Progenitor cell of endocrine pancreas (in vitro differentiated cells): ENCODE measurements at regions not wholly inside any gene's neighbourhood (a gene's known extent, or its start where the extent isn't known, plus 50 kb on each side); places are given as distances from the start of the nearest gene placed in this dataset.
"Not testable (repeated sequence)": the region's sequence is repeated elsewhere in the genome, so short reads cannot be mapped to it uniquely, and the experiment has no call there.

Experiments used
- DNase-seq: peaks from one replicate; pipeline ENCODE4 v3.0.0; 2021; ENCODE audit warnings: low spot score; ENCODE audit not compliant: unreplicated experiment
- H3K27ac Mint-ChIP-seq: 2 replicates; pipeline ENCODE4 v1.8.0; 2021; ENCODE audit warnings: mild to moderate bottlenecking, moderate library complexity, mixed read lengths
- H3K27me3 Mint-ChIP-seq: 2 replicates; pipeline ENCODE4 v1.8.0; 2021; ENCODE audit warnings: mixed read lengths
- H3K36me3 Mint-ChIP-seq: 2 replicates; pipeline ENCODE4 v1.8.0; 2022; ENCODE audit warnings: mixed read lengths; ENCODE audit not compliant: insufficient read depth
- H3K4me1 Mint-ChIP-seq: 2 replicates; pipeline ENCODE4 v1.8.0; 2021; ENCODE audit warnings: low read depth, mixed read lengths
- H3K4me3 Mint-ChIP-seq: 2 replicates; pipeline ENCODE4 v1.8.0; 2021; ENCODE audit warnings: low read depth, mild to moderate bottlenecking, moderate library complexity, mixed read lengths
- H3K9me3 Mint-ChIP-seq: 2 replicates; pipeline ENCODE4 v1.8.0; 2021; ENCODE audit warnings: low read depth, mixed read lengths
- CTCF ChIP-seq: fragments of 200-600 bp; sonication (generic); IDR thresholded peaks from one replicate; pipeline ENCODE4 v1.5.0; 2021; ENCODE audit warnings: antibody characterized with exemption, mild to moderate bottlenecking; ENCODE audit not compliant: unreplicated experiment

GRCh38 chr18:39574897-39575296 lies 2009.3 kb upstream of the CELF4 start:
- TF ChIP-seq CTCF, result no peak
- no peak overlapping the region for H3K27ac Mint-ChIP-seq

GRCh38 chr18:39571511-39571910 lies 2005.9 kb upstream of the CELF4 start:
- no peaks in the 10 kb centered on the region for H3K9me3 Mint-ChIP-seq
- H3K27ac Mint-ChIP-seq, result no peak overlapping the region
- peaks cover 2% of the 10 kb centered on the region for H3K36me3 Mint-ChIP-seq
- H3K27me3 Mint-ChIP-seq, result no peaks in the 10 kb centered on the region
- H3K4me3 Mint-ChIP-seq, result no peak overlapping the region
- peak; percentile 58 for TF ChIP-seq CTCF
- DNase-seq, result no peak
- peaks cover 5% of the 10 kb centered on the region for H3K4me1 Mint-ChIP-seq

More at GRCh38 chr18:39574897-39575296, 2009.3 kb upstream of the CELF4 start:
- DNase-seq, result no peak
- Mint-ChIP-seq H3K27me3 (no peaks in the 10 kb centered on the region), H3K9me3 (no peaks in the 10 kb centered on the region), H3K4me1 (peaks cover 5% of the 10 kb centered on the region), H3K4me3 (no peak overlapping the region), H3K36me3 (peaks cover 2% of the 10 kb centered on the region)

- DNase-seq, H3K4me1 Mint-ChIP-seq, H3K9me3 Mint-ChIP-seq, H3K36me3 Mint-ChIP-seq, H3K4me3 Mint-ChIP-seq, H3K27ac Mint-ChIP-seq, H3K27me3 Mint-ChIP-seq: not testable (repeated sequence)
Observed at GRCh38 chr18:39565551-39566230, 2000.1 kb upstream of the CELF4 start.

GRCh38 chr18:39564716-39565115 lies 1999.1 kb upstream of the CELF4 start:
- DNase-seq, result no peak
- no peak overlapping the region for H3K27ac Mint-ChIP-seq
- H3K36me3 Mint-ChIP-seq, result peaks cover 3% of the 10 kb centered on the region
- no peak for TF ChIP-seq CTCF
- H3K4me3 Mint-ChIP-seq, result no peak overlapping the region
- H3K4me1 Mint-ChIP-seq, result no peaks in the 10 kb centered on the region
- H3K9me3 Mint-ChIP-seq, result peaks cover 3% of the 10 kb centered on the region
- H3K27me3 Mint-ChIP-seq, result no peaks in the 10 kb centered on the region

- Mint-ChIP-seq H3K27ac (no peak overlapping the region), H3K9me3 (peaks cover 3% of the 10 kb centered on the region), H3K4me3 (no peak overlapping the region), H3K4me1 (no peaks in the 10 kb centered on the region), H3K36me3 (peaks cover 3% of the 10 kb centered on the region), H3K27me3 (no peaks in the 10 kb centered on the region)
- no peak for DNase-seq
- no peak for TF ChIP-seq CTCF
Observed at GRCh38 chr18:39561126-39561525, 1995.5 kb upstream of the CELF4 start.

- H3K27ac Mint-ChIP-seq, result no peak overlapping the region
- DNase-seq, result no peak
- no peaks in the 10 kb centered on the region for H3K4me1 Mint-ChIP-seq
- H3K4me3 Mint-ChIP-seq, result no peak overlapping the region
- no peak for TF ChIP-seq CTCF
- no peaks in the 10 kb centered on the region for H3K9me3 Mint-ChIP-seq
- no peaks in the 10 kb centered on the region for H3K36me3 Mint-ChIP-seq
- H3K27me3 Mint-ChIP-seq, result no peaks in the 10 kb centered on the region
Observed at GRCh38 chr18:39558658-39559057, 1993.1 kb upstream of the CELF4 start.
